Thyroid gland (tissue), 4 donors: ENCODE measurements at regions not wholly inside any gene's neighbourhood (a gene's known extent, or its start where the extent isn't known, plus 50 kb on each side); places are given as distances from the start of the nearest gene placed in this dataset.

Experiments used
- DNase-seq, 2 donors: peaks; one replicate each; pipeline ENCODE4 v3.0.0-alpha.2; 2019
- H3K27ac ChIP-seq, 3 donors: fragments of 200-600 bp; sonication (generic); 1 replicate in 2 of 3; 2 replicates in 1 of 3; pipeline ENCODE4 v1.5.1; 2016 to 2019; ENCODE audit warnings: mild to moderate bottlenecking in 1 of 3, moderate library complexity in 1 of 3
- H3K27me3 ChIP-seq: fragments of 200-600 bp; sonication (generic); one replicate; pipeline ENCODE4 v1.5.1; 2019
- H3K36me3 ChIP-seq, 2 donors: fragments of 200-600 bp; sonication (generic); one replicate each; pipeline ENCODE4 v1.5.1; 2016 to 2019
- H3K4me1 ChIP-seq, 2 donors: fragments of 200-600 bp; sonication (generic); one replicate each; pipeline ENCODE4 v1.5.1; 2017 to 2019
- H3K4me3 ChIP-seq, 3 donors: fragments of 200-600 bp; sonication (generic); replicated peaks in 1 of 3; 1 replicate in 2 of 3; 2 replicates in 1 of 3; pipeline ENCODE4 v1.5.1; 2016; ENCODE audit warnings: mild to moderate bottlenecking in 1 of 3
- H3K9me3 ChIP-seq: fragments of 200-600 bp; sonication (generic); one replicate; pipeline ENCODE4 v1.5.1; 2017
- CTCF ChIP-seq, 6 experiments: fragments of 200-600 bp in 3 of 6; fragments of 450-650 bp in 3 of 6; sonication (generic) in 3 of 6; IDR thresholded peaks; one replicate each; pipeline ENCODE4 v1.5.1; 2016 to 2019; ENCODE audit warnings: antibody characterized with exemption in 6 of 6, mild to moderate bottlenecking in 2 of 6, inconsistent platforms in 1 of 6, moderate library complexity in 1 of 6
- POLR2A ChIP-seq, 2 donors: fragments of 450-650 bp; IDR thresholded peaks; one replicate each; pipeline ENCODE4 v1.6.1; 2017; ENCODE audit warnings: antibody characterized with exemption in 2 of 2, mild to moderate bottlenecking in 2 of 2, moderate library complexity in 1 of 2
- WGBS, 2 donors: methylation state at CpG; one replicate each; pipeline ENCODE4 v1.1.5; 2017; 5-methylcytosine and 5-hydroxymethylcytosine counted together
- intact Hi-C: fragments of 100-400 bp; cut with DNase I; formaldehyde crosslinking; loops from one replicate; pipeline ENCODE4 v1.15.1; 2023

- TF ChIP-seq CTCF (IDR thresholded peaks at IDR 0.05) (no peak), POLR2A (IDR thresholded peaks at IDR 0.05) (no peak)
- WGBS, 2 donors = 86 to 88% methylated on average over 5 of the region's 5 CpGs
- no peaks in the 10 kb centered on the region for H3K4me1 ChIP-seq
Observed at GRCh38 chr2:139968588-139968987, 1188.4 kb upstream of the NXPH2 start.

GRCh38 chr2:139967665-139968064 is 1187.5 kb upstream of the NXPH2 start:
- Histone ChIP-seq H3K4me1 (no peaks in the 10 kb centered on the region), H3K9me3 (no peaks in the 10 kb centered on the region), H3K27ac (no peak overlapping the region), H3K36me3 (no peaks in the 10 kb centered on the region), H3K4me3 (no peak overlapping the region), H3K27me3 (no peaks in the 10 kb centered on the region)
- 32 to 33% methylated on average over 1 of the region's 1 CpG for WGBS, 2 donors
- DNase-seq = no peak
- TF ChIP-seq POLR2A (IDR thresholded peaks at IDR 0.05) (no peak), CTCF (IDR thresholded peaks at IDR 0.05) (no peak)
- intact Hi-C loops = no loop called here

More at GRCh38 chr2:139968588-139968987, 1188.4 kb upstream of the NXPH2 start:
- Histone ChIP-seq H3K27ac (no peak overlapping the region), H3K4me3 (no peak overlapping the region), H3K27me3 (no peaks in the 10 kb centered on the region), H3K9me3 (no peaks in the 10 kb centered on the region), H3K36me3 (no peaks in the 10 kb centered on the region)
- intact Hi-C loops = no loop called here
- DNase-seq = no peak

- WGBS, 2 donors = 71 to 86% methylated on average over 3 of the region's 3 CpGs
- DNase-seq = no peak
- intact Hi-C loops = no loop called here
- Histone ChIP-seq H3K4me1 (no peaks in the 10 kb centered on the region), H3K9me3 (no peaks in the 10 kb centered on the region), H3K27ac (no peak overlapping the region), H3K36me3 (no peaks in the 10 kb centered on the region), H3K4me3 (no peak overlapping the region), H3K27me3 (no peaks in the 10 kb centered on the region)
- TF ChIP-seq CTCF (IDR thresholded peaks at IDR 0.05) (no peak), POLR2A (IDR thresholded peaks at IDR 0.05) (no peak)
Observed at GRCh38 chr2:139964721-139965440, 1184.7 kb upstream of the NXPH2 start.

DNA sequence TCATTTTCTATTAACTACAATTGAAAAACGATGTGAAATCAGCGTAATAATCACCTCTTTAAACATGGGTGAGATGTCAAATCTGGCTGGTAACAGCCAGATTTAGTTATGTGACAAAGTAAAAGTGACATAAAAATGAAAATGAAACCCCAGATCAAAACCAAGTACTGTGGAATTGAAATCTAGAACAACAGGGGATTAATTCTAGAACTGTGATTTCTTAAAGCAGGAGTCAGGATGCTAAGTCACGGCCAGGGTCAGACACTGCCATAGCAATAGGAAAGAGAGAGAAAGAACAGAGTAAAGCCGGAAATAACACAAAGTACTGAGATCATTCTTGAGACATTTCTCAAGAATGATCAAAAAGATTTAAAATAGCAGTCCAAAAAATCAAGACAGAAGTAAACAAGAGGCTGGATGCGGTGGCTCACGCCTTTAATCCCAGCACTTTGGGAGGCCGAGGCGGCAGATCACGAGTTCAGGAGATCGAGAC is 1183.7 kb upstream of the NXPH2 start:
- Histone ChIP-seq H3K9me3 (no peaks in the 10 kb centered on the region), H3K36me3 (no peaks in the 10 kb centered on the region), H3K27ac (no peak overlapping the region), H3K4me3 (no peak overlapping the region), H3K4me1 (no peaks in the 10 kb centered on the region), H3K27me3 (no peaks in the 10 kb centered on the region)
- intact Hi-C loops = no loop called here
- DNase-seq = no peak
- WGBS, 2 donors = 91 to 93% methylated on average over 10 of the region's 10 CpGs
- TF ChIP-seq POLR2A (IDR thresholded peaks at IDR 0.05) (no peak), CTCF (IDR thresholded peaks at IDR 0.05) (no peak)

DNA sequence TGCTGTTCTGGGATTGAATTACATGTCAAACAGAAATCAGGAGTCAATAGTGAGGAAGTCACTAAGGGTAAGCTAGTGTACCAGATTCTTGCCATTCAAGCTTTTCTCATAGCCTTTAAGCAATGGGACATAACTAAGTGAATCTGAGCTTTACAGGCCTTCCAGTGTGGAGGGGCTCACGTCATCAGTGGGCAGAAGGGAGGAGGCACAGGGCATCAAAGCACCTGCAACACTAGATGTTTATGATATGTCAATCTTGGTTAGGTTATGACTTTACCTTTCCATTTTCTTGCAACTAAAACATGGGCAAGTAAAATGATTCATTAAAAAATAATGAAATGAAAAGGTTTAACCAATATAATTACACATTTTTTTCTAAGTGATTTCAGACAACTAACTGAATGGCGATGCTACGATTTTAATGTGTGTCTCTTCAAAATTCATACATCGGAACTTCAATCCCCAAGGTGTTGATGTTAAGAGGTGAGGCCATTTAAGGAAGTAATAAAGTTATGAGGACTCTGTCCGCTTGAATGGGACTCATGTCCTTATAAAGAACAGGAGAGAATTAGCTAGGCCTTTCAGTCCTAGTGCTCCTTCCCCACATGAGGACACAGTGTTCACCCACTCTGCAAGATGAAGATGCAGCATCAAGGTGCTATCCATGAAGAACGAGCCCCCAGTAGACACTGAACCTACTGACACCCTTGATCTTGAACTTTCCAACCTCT is 1169.2 kb upstream of the NXPH2 start:
- 89 to 92% methylated on average over 6 of the region's 6 CpGs for WGBS, 2 donors
- Histone ChIP-seq H3K27me3 (no peaks in the 10 kb centered on the region), H3K36me3 (no peaks in the 10 kb centered on the region), H3K9me3 (no peaks in the 10 kb centered on the region), H3K4me1 (no peaks in the 10 kb centered on the region), H3K27ac (no peak overlapping the region), H3K4me3 (no peak overlapping the region)
- intact Hi-C loops = no loop called here
- TF ChIP-seq CTCF (IDR thresholded peaks at IDR 0.05) = no peak
- TF ChIP-seq POLR2A (IDR thresholded peaks at IDR 0.05) = no peak
- no peak for DNase-seq
